Mucosa of rectum (tissue), 2 donors: ENCODE measurements at regions not wholly inside any gene's neighbourhood (a gene's known extent, or its start where the extent isn't known, plus 50 kb on each side); places are given as distances from the start of the nearest gene placed in this dataset.
"Not testable (repeated sequence)": the region's sequence is repeated elsewhere in the genome, so short reads cannot be mapped to it uniquely, and the experiment has no call there.

Experiments
- H3K27ac ChIP-seq, 2 donors: one replicate each; pipeline ENCODE4 v1.7.0; 2013; ENCODE audit warnings: inconsistent platforms in 2 of 2, low read depth in 2 of 2, low read length in 2 of 2
- H3K27me3 ChIP-seq, 2 donors: one replicate each; pipeline ENCODE4 v1.7.0; 2013; ENCODE audit warnings: low read length in 2 of 2; ENCODE audit not compliant: control insufficient read depth in 2 of 2, insufficient read depth in 2 of 2
- H3K36me3 ChIP-seq, 2 donors: one replicate each; pipeline ENCODE4 v1.7.0; 2013; ENCODE audit warnings: low read length in 2 of 2; ENCODE audit not compliant: control insufficient read depth in 2 of 2, insufficient read depth in 2 of 2
- H3K4me1 ChIP-seq, 2 donors: one replicate each; pipeline ENCODE4 v1.7.0; 2013; ENCODE audit warnings: low read length in 2 of 2, mild to moderate bottlenecking in 1 of 2; ENCODE audit not compliant: control insufficient read depth in 2 of 2, insufficient read depth in 2 of 2
- H3K4me3 ChIP-seq, 2 donors: one replicate each; pipeline ENCODE4 v1.7.0; 2013; ENCODE audit warnings: low read length in 2 of 2
- H3K9ac ChIP-seq, 2 donors: one replicate each; pipeline ENCODE4 v1.7.0; 2013; ENCODE audit warnings: low read length in 2 of 2, low read depth in 1 of 2, mild to moderate bottlenecking in 1 of 2
- H3K9me3 ChIP-seq, 2 donors: one replicate each; pipeline ENCODE4 v1.7.0; 2013; ENCODE audit warnings: low read length in 2 of 2; ENCODE audit not compliant: control insufficient read depth in 2 of 2
- donor health status: healthy.
- donor health status: Normal muscosa, but diverticular disease.

GRCh38 chr2:87419980-87420379 lies 327.9 kb upstream of the PLGLB2 start:
- H3K4me3 ChIP-seq, H3K27ac ChIP-seq, H3K9ac ChIP-seq, H3K36me3 ChIP-seq, H3K4me1 ChIP-seq, H3K27me3 ChIP-seq, H3K9me3 ChIP-seq: not testable (repeated sequence)

- not testable (repeated sequence) for H3K27ac ChIP-seq, H3K4me1 ChIP-seq, H3K4me3 ChIP-seq, H3K36me3 ChIP-seq, H3K9ac ChIP-seq, H3K27me3 ChIP-seq, H3K9me3 ChIP-seq
Measured at GRCh38 chr2:87420954-87421353, 326.9 kb upstream of the PLGLB2 start.

GRCh38 chr2:87423796-87424762 lies 323.8 kb upstream of the PLGLB2 start:
- H3K4me3 ChIP-seq, H3K27ac ChIP-seq, H3K27me3 ChIP-seq, H3K9ac ChIP-seq, H3K36me3 ChIP-seq, H3K4me1 ChIP-seq, H3K9me3 ChIP-seq: not testable (repeated sequence)

GRCh38 chr2:87424763-87425154 lies 323.1 kb upstream of the PLGLB2 start:
- H3K9ac ChIP-seq = not testable (repeated sequence)

GRCh38 chr2:87425191-87425590 lies 322.7 kb upstream of the PLGLB2 start:
- H3K4me1 ChIP-seq, H3K27ac ChIP-seq, H3K36me3 ChIP-seq, H3K4me3 ChIP-seq, H3K9me3 ChIP-seq, H3K9ac ChIP-seq, H3K27me3 ChIP-seq: not testable (repeated sequence)

More at GRCh38 chr2:87424763-87425154, 323.1 kb upstream of the PLGLB2 start:
- H3K4me1 ChIP-seq, H3K36me3 ChIP-seq, H3K27ac ChIP-seq, H3K9me3 ChIP-seq, H3K4me3 ChIP-seq, H3K27me3 ChIP-seq: not testable (repeated sequence)

GRCh38 chr2:87425717-87426116 lies 322.2 kb upstream of the PLGLB2 start:
- H3K4me3 ChIP-seq, H3K4me1 ChIP-seq, H3K9me3 ChIP-seq, H3K27ac ChIP-seq, H3K36me3 ChIP-seq, H3K9ac ChIP-seq, H3K27me3 ChIP-seq: not testable (repeated sequence)

GRCh38 chr2:87428452-87429130 lies 319.3 kb upstream of the PLGLB2 start:
- H3K4me1 ChIP-seq, H3K4me3 ChIP-seq, H3K9ac ChIP-seq, H3K36me3 ChIP-seq, H3K9me3 ChIP-seq, H3K27ac ChIP-seq, H3K27me3 ChIP-seq: not testable (repeated sequence)

- H3K27ac ChIP-seq, H3K27me3 ChIP-seq, H3K36me3 ChIP-seq, H3K9ac ChIP-seq, H3K4me3 ChIP-seq, H3K4me1 ChIP-seq, H3K9me3 ChIP-seq: not testable (repeated sequence)
Measured at GRCh38 chr2:87429206-87429930, 318.5 kb upstream of the PLGLB2 start.

GRCh38 chr2:87429931-87430275 lies 318.0 kb upstream of the PLGLB2 start:
- not testable (repeated sequence) for H3K4me1 ChIP-seq, H3K4me3 ChIP-seq, H3K27ac ChIP-seq, H3K9ac ChIP-seq, H3K27me3 ChIP-seq, H3K36me3 ChIP-seq, H3K9me3 ChIP-seq

GRCh38 chr2:87431051-87431450 lies 316.8 kb upstream of the PLGLB2 start:
- not testable (repeated sequence) for H3K27me3 ChIP-seq

More at GRCh38 chr2:87431051-87431450, 316.8 kb upstream of the PLGLB2 start:
- H3K4me1 ChIP-seq, H3K9ac ChIP-seq, H3K4me3 ChIP-seq, H3K27ac ChIP-seq, H3K9me3 ChIP-seq, H3K36me3 ChIP-seq: not testable (repeated sequence)
